Hepatic stellate cell (primary cell): ENCODE measurements at regions not wholly inside any gene's neighbourhood (a gene's known extent, or its start where the extent isn't known, plus 50 kb on each side); places are given as distances from the start of the nearest gene placed in this dataset.

Source experiments
- DNase-seq: peaks from one replicate; pipeline ENCODE4 v3.0.0; 2011; ENCODE audit warnings: low spot score

GRCh38 chr11:97290464-97291041 lies 900.7 kb downstream of the JRKL start:
- DNase-seq: no peak

GRCh38 chr11:97296301-97296700 lies 906.5 kb downstream of the JRKL start:
- DNase-seq: no peak

DNA sequence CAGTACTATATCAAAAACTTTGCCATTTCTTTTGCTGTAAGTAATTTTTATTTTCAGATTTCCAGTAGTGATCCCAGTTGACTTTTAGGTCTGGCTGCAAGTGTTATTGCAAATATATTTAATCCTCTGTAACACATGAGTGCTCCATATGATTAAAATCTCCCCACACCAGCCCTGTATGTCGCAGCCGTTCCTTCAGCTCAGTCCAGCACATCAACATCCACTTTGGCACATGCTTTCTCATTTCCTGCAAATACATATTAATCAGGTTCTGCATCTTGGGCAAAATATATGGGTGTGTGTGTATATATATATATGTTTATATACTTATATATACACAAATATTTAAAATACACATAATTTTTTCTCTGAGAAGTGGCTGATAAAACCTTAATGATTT lies 919.5 kb downstream of the JRKL start:
- DNase-seq: no peak

DNA sequence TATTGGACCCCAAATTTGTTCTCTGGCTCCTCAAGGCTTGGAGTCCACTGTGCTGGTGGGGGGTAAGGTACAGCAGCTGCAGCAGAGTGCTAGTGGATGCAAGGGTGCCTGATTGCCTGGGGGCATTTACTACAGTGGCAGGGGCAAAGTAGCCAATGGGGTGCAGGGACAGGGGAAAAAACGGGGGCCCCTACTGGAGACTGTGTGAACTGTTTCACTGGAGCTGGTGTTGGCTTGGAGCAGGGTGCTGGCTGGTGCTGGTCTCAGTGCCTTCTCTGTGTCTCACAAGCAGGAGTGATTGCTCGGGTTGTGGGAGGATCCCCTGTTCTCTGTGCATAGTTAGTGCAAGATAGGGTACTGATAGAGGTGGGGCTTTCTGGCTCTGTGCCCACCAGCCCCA lies 935.9 kb downstream of the JRKL start:
- no peak for DNase-seq

DNA sequence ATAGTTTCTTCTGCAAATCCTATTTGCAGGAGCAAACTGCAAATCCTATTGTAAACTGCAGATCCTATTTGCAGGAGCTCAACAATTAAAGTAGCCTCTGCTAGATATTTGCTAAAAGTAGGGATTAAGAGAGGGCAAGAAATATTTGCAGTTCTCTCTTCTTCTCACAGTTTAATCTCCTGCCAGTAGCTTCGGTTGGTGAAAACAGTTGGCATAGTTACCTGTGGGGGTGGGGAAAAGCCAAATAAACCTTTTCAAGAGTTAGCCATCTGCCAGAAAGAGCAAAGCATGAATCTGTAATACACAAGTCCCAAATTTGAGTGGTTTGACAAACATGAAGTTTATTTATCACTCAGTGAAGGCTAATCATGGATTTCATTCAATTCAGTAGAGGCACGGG lies 942.5 kb downstream of the JRKL start:
- DNase-seq: no peak

- DNase-seq: no peak
These were observed 946.3 kb downstream of the JRKL start for GRCh38 chr11:97336064-97336463.

DNA sequence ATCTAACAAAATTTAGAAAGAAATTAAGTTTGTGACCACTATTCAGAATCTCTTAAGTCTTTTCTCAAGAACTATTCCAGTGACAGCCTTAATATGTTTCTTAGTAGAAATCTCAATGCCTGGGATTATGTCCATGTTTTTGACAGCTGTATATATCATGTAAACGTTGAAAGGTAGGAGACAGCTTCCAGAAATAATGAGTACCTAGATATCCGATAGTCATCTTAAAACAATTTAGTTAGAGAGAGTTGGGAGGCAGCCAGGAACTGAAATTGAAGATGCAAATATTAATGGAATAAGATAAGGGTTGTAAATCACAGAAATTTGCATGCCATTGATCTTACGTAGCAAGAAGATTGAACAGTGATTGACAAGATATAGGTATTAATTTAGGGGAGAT lies 955.2 kb downstream of the JRKL start:
- DNase-seq: no peak

- DNase-seq: no peak
These were observed 959.4 kb downstream of the JRKL start for GRCh38 chr11:97349201-97349600.

DNA sequence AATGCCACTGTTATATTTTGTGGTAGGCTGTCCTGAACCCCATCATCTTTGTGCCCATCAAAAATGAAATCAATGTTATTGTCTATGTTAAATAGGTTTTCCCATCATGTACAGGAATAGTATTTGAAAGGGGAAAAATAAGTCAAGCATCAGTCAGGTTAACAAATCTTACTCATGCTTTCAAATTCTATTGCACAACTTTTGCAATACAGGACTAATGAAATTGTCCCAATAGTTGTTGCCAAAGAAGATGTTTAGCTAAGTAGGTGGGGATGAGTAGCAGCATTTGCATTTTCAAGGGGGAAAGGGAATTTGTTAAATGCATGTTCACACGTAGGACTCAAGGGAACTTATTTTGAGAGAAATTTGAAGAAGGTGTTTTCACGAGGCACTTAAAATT lies 962.1 kb downstream of the JRKL start:
- no peak for DNase-seq

DNA sequence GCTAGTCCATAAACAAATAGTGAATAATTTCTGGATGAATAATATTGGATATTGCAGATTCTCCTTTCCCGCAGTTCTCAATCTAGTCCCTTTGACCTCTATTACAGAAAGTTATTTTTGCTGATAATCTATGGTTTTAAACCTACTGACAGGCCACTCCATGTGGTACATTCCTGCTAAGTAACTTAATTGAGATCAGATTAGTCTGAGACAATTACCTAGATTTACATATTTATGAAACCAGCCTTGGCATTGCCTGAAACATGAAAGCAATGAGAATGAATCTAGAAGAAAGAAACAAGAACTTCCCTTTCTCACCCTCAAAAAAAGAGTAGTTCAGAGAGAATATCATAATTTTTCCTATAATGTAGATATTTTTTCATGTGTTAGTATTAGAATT lies 964.2 kb downstream of the JRKL start:
- DNase-seq: no peak

GRCh38 chr11:97354576-97354975 lies 964.8 kb downstream of the JRKL start:
- DNase-seq: no peak

GRCh38 chr11:97355230-97355629 lies 965.4 kb downstream of the JRKL start:
- DNase-seq: no peak

- DNase-seq: no peak
These were observed 966.3 kb downstream of the JRKL start for GRCh38 chr11:97356144-97356543.

GRCh38 chr11:97359016-97359415 lies 969.2 kb downstream of the JRKL start:
- no peak for DNase-seq

DNA sequence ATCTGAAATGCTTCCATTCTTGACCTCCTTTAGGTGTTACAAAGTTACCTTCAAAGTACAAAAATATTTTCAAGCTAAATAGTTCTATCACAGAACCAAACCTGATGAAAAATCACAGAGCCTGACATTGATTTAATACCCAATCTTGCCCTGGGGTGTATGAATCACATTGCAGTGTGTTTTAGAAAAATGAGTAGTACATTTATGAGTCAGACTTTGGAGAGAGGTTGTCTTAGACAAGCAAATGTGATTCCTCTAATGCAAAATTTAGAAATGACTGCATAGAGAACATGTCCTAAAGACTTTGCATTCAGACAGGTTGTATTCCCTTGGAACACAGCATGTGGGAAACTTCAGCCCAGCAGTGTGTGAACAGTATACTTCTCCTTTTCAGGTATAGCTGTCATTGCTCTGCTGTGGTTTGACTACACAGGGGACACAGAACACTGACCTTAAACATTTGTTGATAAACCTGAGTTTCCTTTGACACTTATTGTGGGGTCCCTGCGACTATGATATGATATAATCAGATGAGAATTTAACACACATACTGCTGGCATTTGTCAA lies 972.1 kb downstream of the JRKL start:
- peak; percentile 8 for DNase-seq

GRCh38 chr11:97363331-97363730 lies 973.5 kb downstream of the JRKL start:
- DNase-seq: no peak

GRCh38 chr11:97364047-97364446 lies 974.2 kb downstream of the JRKL start:
- DNase-seq: peak; percentile 4

GRCh38 chr11:97367406-97368083 lies 977.7 kb downstream of the JRKL start:
- no peak for DNase-seq

GRCh38 chr11:97389270-97389669 lies 999.5 kb downstream of the JRKL start:
- no peak for DNase-seq

GRCh38 chr11:97398246-97398645 lies 1008.4 kb downstream of the JRKL start:
- no peak for DNase-seq

GRCh38 chr11:97409141-97409540 lies 1019.3 kb downstream of the JRKL start:
- no peak for DNase-seq

DNA sequence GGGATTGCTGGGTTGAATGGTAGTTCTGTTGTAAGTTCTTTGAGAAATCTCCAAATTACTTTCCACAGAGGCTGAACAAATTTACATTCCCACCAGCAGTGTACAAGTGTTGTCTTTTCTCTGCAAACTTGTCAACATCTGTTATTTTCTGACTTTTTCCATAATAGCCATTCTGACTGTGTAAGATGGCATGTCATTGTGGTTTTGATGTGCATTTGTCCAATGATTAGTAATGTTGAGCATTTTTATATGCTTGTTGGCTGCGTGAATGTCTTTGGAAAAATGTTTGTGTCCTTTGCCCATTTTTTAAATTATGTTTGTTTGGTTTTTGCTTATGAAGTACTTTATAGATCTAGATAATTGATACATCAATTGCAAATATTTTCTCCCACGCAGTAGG lies 1025.0 kb downstream of the JRKL start:
- no peak for DNase-seq

GRCh38 chr11:97419729-97420128 lies 1029.9 kb downstream of the JRKL start:
- no peak for DNase-seq

DNA sequence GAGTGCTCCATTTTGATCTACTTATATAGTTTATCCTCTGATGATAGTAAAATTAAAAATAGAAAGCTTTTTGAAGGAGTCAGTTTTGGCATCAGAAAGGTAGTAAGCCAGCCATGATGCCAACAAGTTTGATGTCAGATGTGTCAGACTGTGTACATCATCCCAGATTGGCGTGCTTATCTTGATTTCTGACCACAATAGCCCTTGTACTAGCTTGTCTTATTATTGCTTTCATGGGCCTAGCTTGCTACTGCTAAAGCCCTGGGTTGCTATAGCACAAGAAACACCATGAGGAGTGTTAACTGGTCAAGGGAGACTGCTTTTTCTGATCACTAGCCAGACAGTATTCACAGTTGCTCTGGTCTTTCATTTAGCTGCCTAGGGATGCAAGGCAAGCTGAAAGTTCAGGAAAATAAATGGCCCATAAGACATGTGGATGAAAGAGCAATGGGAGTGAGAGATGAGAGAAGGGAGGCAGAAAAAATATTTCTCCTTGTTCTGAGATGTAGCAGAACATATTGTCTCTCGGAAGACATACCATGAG lies 1038.5 kb downstream of the JRKL start:
- DNase-seq: no peak
